Stomach (tissue), 4 donors: ENCODE measurements at regions not wholly inside any gene's neighbourhood (a gene's known extent, or its start where the extent isn't known, plus 50 kb on each side); places are given as distances from the start of the nearest gene placed in this dataset.

ENCODE experiments used
- EP300 ChIP-seq: sonication (generic); formaldehyde crosslinking; IDR thresholded peaks from one replicate; pipeline ENCODE4 v1.6.1; 2017; ENCODE audit warnings: antibody characterized with exemption
- POLR2A ChIP-seq, 4 donors: fragments of 450-650 bp; IDR thresholded peaks; one replicate each; pipeline ENCODE4 v1.6.1; 2016; ENCODE audit warnings: antibody characterized with exemption in 4 of 4, control low read depth in 2 of 4, mild to moderate bottlenecking in 1 of 4, moderate library complexity in 1 of 4
- POLR2AphosphoS5 ChIP-seq, 3 donors: sonication (generic); formaldehyde crosslinking; IDR thresholded peaks; one replicate each; pipeline ENCODE4 v1.6.1; 2016; ENCODE audit warnings: antibody characterized with exemption in 3 of 3
- TF ChIP-seq, protein P1 (sequence below), 7 experiments: fragments of 450-650 bp in 4 of 7; fragments of 200-600 bp in 3 of 7; sonication (generic) in 3 of 7; IDR thresholded peaks; one replicate each; pipeline ENCODE4 v1.5.1; 2016 to 2019; ENCODE audit warnings: antibody characterized with exemption in 7 of 7, control low read depth in 2 of 7, mild to moderate bottlenecking in 1 of 7

DNA sequence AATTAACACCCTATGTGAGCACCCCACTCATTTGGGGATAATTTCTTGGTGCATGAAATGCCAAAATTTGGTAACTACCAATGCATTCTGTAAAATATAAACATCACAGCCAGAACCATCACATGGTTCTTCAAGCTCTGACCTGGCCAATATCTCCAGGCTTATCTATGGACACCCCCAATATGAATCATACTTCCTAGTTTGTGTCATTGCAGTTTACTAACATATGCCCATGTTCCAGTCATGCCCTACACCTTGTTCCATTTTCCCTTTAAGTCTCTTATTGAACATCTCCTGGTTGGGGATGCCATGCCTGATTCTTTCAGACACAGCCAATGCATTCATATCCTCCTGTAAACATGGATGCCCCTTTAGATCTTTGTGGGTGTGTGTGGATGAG, 572.8 kb upstream of the BTBD3 start:
- TF ChIP-seq, protein P1, sequence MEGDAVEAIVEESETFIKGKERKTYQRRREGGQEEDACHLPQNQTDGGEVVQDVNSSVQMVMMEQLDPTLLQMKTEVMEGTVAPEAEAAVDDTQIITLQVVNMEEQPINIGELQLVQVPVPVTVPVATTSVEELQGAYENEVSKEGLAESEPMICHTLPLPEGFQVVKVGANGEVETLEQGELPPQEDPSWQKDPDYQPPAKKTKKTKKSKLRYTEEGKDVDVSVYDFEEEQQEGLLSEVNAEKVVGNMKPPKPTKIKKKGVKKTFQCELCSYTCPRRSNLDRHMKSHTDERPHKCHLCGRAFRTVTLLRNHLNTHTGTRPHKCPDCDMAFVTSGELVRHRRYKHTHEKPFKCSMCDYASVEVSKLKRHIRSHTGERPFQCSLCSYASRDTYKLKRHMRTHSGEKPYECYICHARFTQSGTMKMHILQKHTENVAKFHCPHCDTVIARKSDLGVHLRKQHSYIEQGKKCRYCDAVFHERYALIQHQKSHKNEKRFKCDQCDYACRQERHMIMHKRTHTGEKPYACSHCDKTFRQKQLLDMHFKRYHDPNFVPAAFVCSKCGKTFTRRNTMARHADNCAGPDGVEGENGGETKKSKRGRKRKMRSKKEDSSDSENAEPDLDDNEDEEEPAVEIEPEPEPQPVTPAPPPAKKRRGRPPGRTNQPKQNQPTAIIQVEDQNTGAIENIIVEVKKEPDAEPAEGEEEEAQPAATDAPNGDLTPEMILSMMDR (IDR thresholded peaks at IDR 0.05) = no peak
- TF ChIP-seq POLR2A (IDR thresholded peaks at IDR 0.05) (no peak), POLR2AphosphoS5 (IDR thresholded peaks at IDR 0.05) (no peak), EP300 (no peak)
